Endodermal cell (in vitro differentiated cells): ENCODE measurements at regions not wholly inside any gene's neighbourhood (a gene's known extent, or its start where the extent isn't known, plus 50 kb on each side); places are given as distances from the start of the nearest gene placed in this dataset.

ENCODE experiments used
- DNase-seq: peaks from one replicate; pipeline ENCODE4 v3.0.0-alpha.2; 2017
- H3K27ac ChIP-seq: 2 replicates; pipeline ENCODE4 v1.5.1; 2013; ENCODE audit warnings: mild to moderate bottlenecking, low read depth, low read length, moderate library complexity
- H3K27me3 ChIP-seq: 2 replicates; pipeline ENCODE4 v1.6.1; 2013; ENCODE audit warnings: mild to moderate bottlenecking, low read length, moderate library complexity; ENCODE audit not compliant: insufficient read depth, control insufficient read depth, poor library complexity, severe bottlenecking
- H3K36me3 ChIP-seq: 2 replicates; pipeline ENCODE4 v1.7.0; 2013; ENCODE audit warnings: mild to moderate bottlenecking, low read length, moderate library complexity; ENCODE audit not compliant: control insufficient read depth, insufficient read depth
- H3K4me1 ChIP-seq: one replicate; pipeline ENCODE4 v1.7.0; 2013; ENCODE audit warnings: low read length; ENCODE audit not compliant: control insufficient read depth, insufficient read depth
- H3K4me3 ChIP-seq: 2 replicates; pipeline ENCODE4 v1.5.1; 2013; ENCODE audit warnings: mild to moderate bottlenecking, low read length, moderate library complexity
- H3K9ac ChIP-seq: 2 replicates; pipeline ENCODE4 v1.6.1; 2013; ENCODE audit warnings: mild to moderate bottlenecking, low read length, moderate library complexity; ENCODE audit not compliant: poor library complexity, severe bottlenecking; ENCODE audit errors: extremely low read depth
- H3K9me3 ChIP-seq: 2 replicates; pipeline ENCODE4 v1.6.1; 2013; ENCODE audit warnings: mild to moderate bottlenecking, low read length, moderate library complexity; ENCODE audit not compliant: control insufficient read depth
- H3K27ac Mint-ChIP-seq: 2 replicates; pipeline ENCODE4 v1.8.0; 2020; ENCODE audit warnings: mixed read lengths
- H3K27me3 Mint-ChIP-seq: 2 replicates; pipeline ENCODE4 v1.8.0; 2021; ENCODE audit warnings: mild to moderate bottlenecking, mixed read lengths; ENCODE audit not compliant: insufficient read depth
- H3K36me3 Mint-ChIP-seq: 2 replicates; pipeline ENCODE4 v1.8.0; 2020; ENCODE audit warnings: low read depth, mixed read lengths
- H3K4me1 Mint-ChIP-seq: 2 replicates; pipeline ENCODE4 v1.8.0; 2020; ENCODE audit warnings: mixed read lengths
- H3K4me3 Mint-ChIP-seq: 2 replicates; pipeline ENCODE4 v1.8.0; 2020; ENCODE audit warnings: mild to moderate bottlenecking, moderate library complexity, mixed read lengths
- H3K9me3 Mint-ChIP-seq: 2 replicates; pipeline ENCODE4 v1.8.0; 2020; ENCODE audit warnings: mild to moderate bottlenecking, mixed read lengths
- CTCF ChIP-seq: fragments of 200-600 bp; sonication (generic); conservative IDR thresholded peaks from 2 replicates; pipeline ENCODE4 v1.5.0; 2021; ENCODE audit warnings: antibody characterized with exemption, mild to moderate bottlenecking
- WGBS, 2 experiments: methylation state at CpG; one replicate each; pipeline versions ENCODE4 v1.1.5 to v1.1.7; 2013; ENCODE audit warnings: missing lambda C conversion rate in 2 of 2, mixed read lengths in 1 of 2; ENCODE audit not compliant: insufficient coverage in 1 of 2, insufficient read length in 1 of 2; 5-methylcytosine and 5-hydroxymethylcytosine counted together

- TF ChIP-seq CTCF, result no peak
- no peaks in the 10 kb centered on the region for H3K9me3 ChIP-seq
- no peak overlapping the region for H3K4me3 Mint-ChIP-seq
- no peaks in the 10 kb centered on the region for H3K27me3 ChIP-seq
- no peaks in the 10 kb centered on the region for H3K27me3 Mint-ChIP-seq
- no peaks in the 10 kb centered on the region for H3K4me1 ChIP-seq
- no peak for DNase-seq
- no peak overlapping the region for H3K27ac Mint-ChIP-seq
- H3K9ac ChIP-seq, result no peak overlapping the region
- no peaks in the 10 kb centered on the region for H3K36me3 Mint-ChIP-seq
- no peak overlapping the region for H3K27ac ChIP-seq
- no peak overlapping the region for H3K4me3 ChIP-seq
- no peaks in the 10 kb centered on the region for H3K4me1 Mint-ChIP-seq
- 88 to 92% methylated on average over 2 of the region's 3 CpGs for WGBS, 2 experiments
- H3K9me3 Mint-ChIP-seq, result peaks cover 7% of the 10 kb centered on the region
- H3K36me3 ChIP-seq, result no peaks in the 10 kb centered on the region
These were observed 308.1 kb downstream of the ADGRL2 start for GRCh38 chr1:82108843-82109242.

- Mint-ChIP-seq H3K9me3 (peaks cover 7% of the 10 kb centered on the region), H3K36me3 (peaks cover 2% of the 10 kb centered on the region), H3K27ac (no peak overlapping the region), H3K27me3 (no peaks in the 10 kb centered on the region), H3K4me3 (no peak overlapping the region), H3K4me1 (no peaks in the 10 kb centered on the region)
- H3K36me3 ChIP-seq, result no peaks in the 10 kb centered on the region
- TF ChIP-seq CTCF, result no peak
- no peaks in the 10 kb centered on the region for H3K9me3 ChIP-seq
- DNase-seq, result no peak
- H3K4me3 ChIP-seq, result no peak overlapping the region
- H3K9ac ChIP-seq, result no peak overlapping the region
- no CpG with 5 or more reads among the region's 1 CpG for WGBS, 2 experiments
- no peaks in the 10 kb centered on the region for H3K27me3 ChIP-seq
- no peaks in the 10 kb centered on the region for H3K4me1 ChIP-seq
- H3K27ac ChIP-seq, result no peak overlapping the region
These were observed 305.9 kb downstream of the ADGRL2 start for GRCh38 chr1:82106672-82107071.

- H3K9me3 Mint-ChIP-seq, result no peaks in the 10 kb centered on the region
These were observed 298.4 kb downstream of the ADGRL2 start for GRCh38 chr1:82099170-82099569.

More at GRCh38 chr1:82099170-82099569, 298.4 kb downstream of the ADGRL2 start:
- Histone ChIP-seq H3K36me3 (no peaks in the 10 kb centered on the region), H3K9me3 (no peaks in the 10 kb centered on the region), H3K9ac (no peak overlapping the region), H3K27ac (no peak overlapping the region), H3K4me1 (no peaks in the 10 kb centered on the region), H3K4me3 (no peak overlapping the region), H3K27me3 (no peaks in the 10 kb centered on the region)
- DNase-seq, result no peak
- H3K27me3 Mint-ChIP-seq, result no peaks in the 10 kb centered on the region
- 88 to 100% methylated on average over 1 of the region's 1 CpG for WGBS, 2 experiments
- H3K4me3 Mint-ChIP-seq, result no peak overlapping the region
- H3K36me3 Mint-ChIP-seq, result peaks cover 2% of the 10 kb centered on the region
- TF ChIP-seq CTCF, result no peak
- H3K27ac Mint-ChIP-seq, result no peak overlapping the region
- no peaks in the 10 kb centered on the region for H3K4me1 Mint-ChIP-seq
